ENCODE measurements at regions not wholly inside any gene's neighbourhood (a gene's known extent, or its start where the extent isn't known, plus 50 kb on each side); places are given as distances from the start of the nearest gene placed in this dataset.

GRCh38 chr10:62635127-62635526 lies 169.4 kb upstream of the ADO start:
- Histone ChIP-seq H4K20me1 (ENCODE audit: control insufficient read depth, insufficient read depth, low read length, poor library complexity, severe bottlenecking) (no peaks in the 10 kb centered on the region), H3K27me3 (replicated peaks in 1 of 4; ENCODE audit: control extremely low read depth in 1 of 4, control insufficient read depth in 3 of 4, insufficient read depth in 4 of 4, low read length in 3 of 4) (no peaks in the 10 kb centered on the region), H3K79me2 (ENCODE audit: control insufficient read depth, insufficient read depth, low read length) (no peaks in the 10 kb centered on the region), H3K9ac (ENCODE audit: low read length) (no peak overlapping the region), H3K4me2 (replicated peaks; ENCODE audit: low read depth, low read length, poor library complexity, severe bottlenecking) (peak overlapping the region; percentile 11), H3K4me3 (ENCODE audit: control extremely low read depth in 1 of 5, extremely low read depth in 1 of 5, insufficient read depth in 1 of 5, low read depth in 2 of 5, low read length in 4 of 5) (no peak overlapping the region), H3K27ac (ENCODE audit: low read length in 2 of 2) (no peak overlapping the region), H3K36me3 (replicated peaks in 1 of 2; ENCODE audit: control extremely low read depth in 1 of 2, control insufficient read depth in 1 of 2, extremely low read depth in 1 of 2, insufficient read depth in 2 of 2, low read length in 1 of 2) (no peaks in the 10 kb centered on the region), H3K9me3 (ENCODE audit: control extremely low read depth in 1 of 3, control insufficient read depth in 2 of 3, insufficient read depth in 1 of 3, low read length in 2 of 3) (peaks cover 0 to 6% (median 0%) of the 10 kb centered on the region in 3 donors), H3K4me1 (ENCODE audit: control insufficient read depth in 2 of 2, insufficient read depth in 2 of 2, low read length in 2 of 2) (peaks cover 78 to 84% of the 10 kb centered on the region in 2 donors), H2AFZ (ENCODE audit: insufficient read depth, low read depth, low read length, poor library complexity, severe bottlenecking) (no peak overlapping the region)
- intact Hi-C loops (cut with micrococcal nuclease) = no loop called here
- no peak for TF ChIP-seq EZH2 (IDR thresholded peaks at IDR 0.05; ENCODE audit: borderline replicate concordance, insufficient read depth, low read depth, low read length, poor library complexity, severe bottlenecking)
- Mint-ChIP-seq H3K4me1 (peaks cover 50% of the 10 kb centered on the region), H3K9me3 (ENCODE audit: insufficient read depth) (no peaks in the 10 kb centered on the region), H3K4me3 (peak overlapping the region; percentile 27), H3K27ac (no peak overlapping the region), H3K27me3 (no peaks in the 10 kb centered on the region)
- ChIA-PET POLR2A (no interaction called here), CTCF (interaction anchor here (0.5 to 1.1 kb wide), 6 partner anchors 14 to 371 kb away, joined by 3 to 5 read pairs (median 4); no protein-coding TSS in a partner anchor)
- WGBS (ENCODE audit: insufficient coverage) = no CpG with 5 or more reads among the region's 3 CpGs
- DNase-seq (no peak), ATAC-seq (ENCODE audit: low read depth) (no peak)

GRCh38 chr10:62636825-62637248 lies 167.7 kb upstream of the ADO start:
- H3K27ac ChIP-seq (ENCODE audit: low read length in 2 of 2) = peak overlapping the region; percentile 66 to 78
- TF ChIP-seq EZH2 (IDR thresholded peaks at IDR 0.05; ENCODE audit: borderline replicate concordance, insufficient read depth, low read depth, low read length, poor library complexity, severe bottlenecking) (no peak), CTCF (IDR thresholded peaks at IDR 0.05) (no peak)
- CTCF ChIA-PET = interaction anchor here (0.9 to 2.2 kb wide), 7 partner anchors 12 to 447 kb away, joined by 3 to 8 read pairs (median 3); no protein-coding TSS in a partner anchor
- POLR2A ChIA-PET = no interaction called here
- peaks cover 71 to 78% of the 10 kb centered on the region in 2 donors for H3K4me1 ChIP-seq (ENCODE audit: control insufficient read depth in 2 of 2, insufficient read depth in 2 of 2, low read length in 2 of 2)
- no peak for ATAC-seq (ENCODE audit: low read depth)
- H3K4me1 Mint-ChIP-seq = peaks cover 43% of the 10 kb centered on the region
- DNase-seq = no peak
- H3K9ac ChIP-seq (ENCODE audit: low read length) = peak overlapping the region; percentile 72
- WGBS (ENCODE audit: insufficient coverage) = 29% methylated on average over 2 of the region's 3 CpGs
- no peaks in the 10 kb centered on the region for H3K27me3 Mint-ChIP-seq
- H3K9me3 Mint-ChIP-seq (ENCODE audit: insufficient read depth) = no peaks in the 10 kb centered on the region
- peak overlapping the region; percentile 16 to 72 (median 52) for H3K4me3 ChIP-seq (ENCODE audit: control extremely low read depth in 1 of 5, extremely low read depth in 1 of 5, insufficient read depth in 1 of 5, low read depth in 2 of 5, low read length in 4 of 5)
- H4K20me1 ChIP-seq (ENCODE audit: control insufficient read depth, insufficient read depth, low read length, poor library complexity, severe bottlenecking) = no peaks in the 10 kb centered on the region
- peaks cover 0 to 6% (median 0%) of the 10 kb centered on the region in 3 donors for H3K9me3 ChIP-seq (ENCODE audit: control extremely low read depth in 1 of 3, control insufficient read depth in 2 of 3, insufficient read depth in 1 of 3, low read length in 2 of 3)
- H3K4me3 Mint-ChIP-seq = no peak overlapping the region
- H2AFZ ChIP-seq (ENCODE audit: insufficient read depth, low read depth, low read length, poor library complexity, severe bottlenecking) = peak overlapping the region; percentile 71
- no peak overlapping the region for H3K27ac Mint-ChIP-seq
- H3K79me2 ChIP-seq (ENCODE audit: control insufficient read depth, insufficient read depth, low read length) = no peaks in the 10 kb centered on the region
- H3K4me2 ChIP-seq (replicated peaks; ENCODE audit: low read depth, low read length, poor library complexity, severe bottlenecking) = peak overlapping the region; percentile 88
- H3K36me3 ChIP-seq (replicated peaks in 1 of 2; ENCODE audit: control extremely low read depth in 1 of 2, control insufficient read depth in 1 of 2, extremely low read depth in 1 of 2, insufficient read depth in 2 of 2, low read length in 1 of 2) = no peaks in the 10 kb centered on the region
- H3K27me3 ChIP-seq (replicated peaks in 1 of 4; ENCODE audit: control extremely low read depth in 1 of 4, control insufficient read depth in 3 of 4, insufficient read depth in 4 of 4, low read length in 3 of 4) = no peaks in the 10 kb centered on the region
- intact Hi-C loops (cut with micrococcal nuclease) = loop anchor here (1.0 kb wide), 1 partner anchor 16 kb away; no protein-coding TSS in a partner anchor
